Endothelial cell of umbilical vein (primary cell): ENCODE measurements at regions not wholly inside any gene's neighbourhood (a gene's known extent, or its start where the extent isn't known, plus 50 kb on each side); places are given as distances from the start of the nearest gene placed in this dataset.

Experiments
- BruUV-seq: library from RNA; stranded (reverse); fragments of 400-500 nt; replicated peaks from 2 replicates; lab custom pipeline; 2021; lab: Mats Ljungman, UMichigan
- CTCF ChIA-PET: fragments of 300-600, 350-600 bp; sonication (Branson Sonifier 250); formaldehyde crosslinking; loops from one replicate; lab custom pipeline; 2021; ENCODE audit warnings: antibody characterized with exemption, inconsistent platforms; lab: Charles Lee
- POLR2A ChIA-PET: fragments of 300-600, 350-600 bp; sonication (Branson Sonifier 250); formaldehyde crosslinking; loops from one replicate; lab custom pipeline; 2021; ENCODE audit warnings: antibody characterized with exemption, inconsistent platforms; lab: Charles Lee
- DNase-seq: peaks from one replicate; pipeline ENCODE4 v3.0.0-alpha.2; 2011; ENCODE audit warnings: low read depth, low spot score
- FAIRE-seq: peaks from 2 replicates; lab custom pipeline; 2011; peaks lifted over from hg19 to GRCh38; lab: Jason Lieb, UNC
- H2AFZ ChIP-seq: 2 replicates; pipeline ENCODE4 v1.6.0; 2012; ENCODE audit warnings: low read depth, low read length, control low read depth, inconsistent platforms
- H3K27ac ChIP-seq: 2 replicates; pipeline ENCODE4 v1.5.1; 2011; ENCODE audit warnings: low read depth, mild to moderate bottlenecking, control low read depth, low read length, moderate library complexity; ENCODE audit not compliant: insufficient read depth
- H3K27me3 ChIP-seq, 2 experiments: 2 replicates each; pipeline versions ENCODE4 v1.6.0 to v1.6.1; 2011; ENCODE audit warnings: low read length in 2 of 2, mixed read lengths in 1 of 2; ENCODE audit not compliant: control insufficient read depth in 2 of 2, insufficient read depth in 2 of 2
- H3K36me3 ChIP-seq, 2 experiments: 2 replicates in 1 of 2; 3 replicates in 1 of 2; pipeline ENCODE4 v1.5.1; 2011; ENCODE audit warnings: low read length in 2 of 2, mild to moderate bottlenecking in 1 of 2, moderate library complexity in 1 of 2; ENCODE audit not compliant: control insufficient read depth in 2 of 2, insufficient read depth in 2 of 2; ENCODE audit errors: extremely low read depth in 1 of 2
- H3K4me1 ChIP-seq: 3 replicates; pipeline ENCODE4 v1.5.1; 2011; ENCODE audit warnings: mild to moderate bottlenecking, low read length; ENCODE audit not compliant: control insufficient read depth, insufficient read depth; ENCODE audit errors: extremely low read depth
- H3K4me2 ChIP-seq: 2 replicates; pipeline ENCODE4 v1.6.1; 2011; ENCODE audit warnings: low read length, control low read depth, mixed read lengths; ENCODE audit not compliant: insufficient read depth
- H3K4me3 ChIP-seq, 3 experiments: fragments of 200-600 bp in 1 of 3; sonication (generic), shearing (Covaris generic) in 1 of 3; replicated peaks in 1 of 3; 2 replicates each; pipeline ENCODE4 v1.5.1; 2011 to 2016; ENCODE audit warnings: control low read depth in 3 of 3, low read length in 3 of 3, mild to moderate bottlenecking in 2 of 3, inconsistent platforms in 1 of 3, low read depth in 1 of 3, moderate library complexity in 1 of 3; ENCODE audit not compliant: insufficient read depth in 1 of 3
- H3K79me2 ChIP-seq: 2 replicates; pipeline ENCODE4 v1.6.0; 2012; ENCODE audit warnings: low read length, inconsistent platforms; ENCODE audit not compliant: control insufficient read depth, insufficient read depth
- H3K9ac ChIP-seq: replicated peaks from 2 replicates; pipeline ENCODE3; 2011; ENCODE audit warnings: low read length, control low read depth; ENCODE audit not compliant: insufficient read depth; ENCODE audit errors: extremely low read depth
- H3K9me1 ChIP-seq: replicated peaks from 3 replicates; pipeline ENCODE4 v1.6.0; 2011; ENCODE audit warnings: mild to moderate bottlenecking, low read length; ENCODE audit not compliant: control insufficient read depth, insufficient read depth; ENCODE audit errors: extremely low read depth
- H3K9me3 ChIP-seq: replicated peaks from 2 replicates; pipeline ENCODE4 v1.5.1; 2012; ENCODE audit warnings: low read length, inconsistent platforms; ENCODE audit not compliant: control insufficient read depth, insufficient read depth
- H4K20me1 ChIP-seq: replicated peaks from 2 replicates; pipeline ENCODE3; 2011; ENCODE audit warnings: mild to moderate bottlenecking, low read length; ENCODE audit not compliant: control insufficient read depth, insufficient read depth; ENCODE audit errors: extremely low read depth
- EZH2 ChIP-seq: IDR thresholded peaks from 2 replicates; pipeline ENCODE4 v1.6.1; 2012; ENCODE audit warnings: borderline replicate concordance, low read depth, mild to moderate bottlenecking, moderate library complexity, low read length, inconsistent platforms; ENCODE audit not compliant: severe bottlenecking
- FOS ChIP-seq: IDR thresholded peaks from 2 replicates; pipeline ENCODE4 v1.6.1; 2011; ENCODE audit warnings: mild to moderate bottlenecking, low read length, moderate library complexity, borderline replicate concordance; ENCODE audit not compliant: insufficient read depth
- GATA2 ChIP-seq: IDR thresholded peaks from 2 replicates; pipeline ENCODE4 v1.7.0; 2011; ENCODE audit warnings: low read depth, mild to moderate bottlenecking, moderate library complexity, mixed read lengths, low read length; ENCODE audit not compliant: insufficient read length, insufficient read depth
- JUN ChIP-seq: IDR thresholded peaks from 2 replicates; pipeline ENCODE4 v1.6.1; 2011; ENCODE audit warnings: borderline replicate concordance, low read depth; ENCODE audit not compliant: insufficient read length, insufficient read depth
- MYC ChIP-seq: IDR thresholded peaks from one replicate; pipeline ENCODE4 v1.6.1; 2011; ENCODE audit warnings: mild to moderate bottlenecking, low read depth, low read length
- POLR2A ChIP-seq: IDR thresholded peaks from 2 replicates; pipeline ENCODE4 v1.6.1; 2012; ENCODE audit warnings: low read depth, mild to moderate bottlenecking, control low read depth, low read length
- POLR2AphosphoS5 ChIP-seq: IDR thresholded peaks from 2 replicates; pipeline ENCODE4 v1.6.1; 2012; ENCODE audit warnings: low read depth, mild to moderate bottlenecking, control low read depth, low read length, moderate library complexity; ENCODE audit not compliant: insufficient read depth
- dilution Hi-C: fragments of 300-500 bp; cut with MboI; formaldehyde crosslinking; loops from one replicate; pipeline ENCODE4 v1.15.0; 2019; ENCODE audit warnings: low sequenced_read_pairs; ENCODE audit not compliant: extremely low pct_ligation_motif_present
- intact Hi-C: fragments of 100-400 bp; cut with micrococcal nuclease; formaldehyde crosslinking; loops from one replicate; pipeline ENCODE4 v1.10.0; 2022
- TF ChIP-seq, protein P1 (sequence below): IDR thresholded peaks from 2 replicates; pipeline ENCODE4 v1.6.1; 2011; ENCODE audit not compliant: insufficient read depth, insufficient read length
- TF ChIP-seq, protein P2 (sequence below), 2 donors: IDR thresholded peaks; 1 replicate in 1 of 2; 2 replicates in 1 of 2; pipeline ENCODE4 v1.5.1; 2011; ENCODE audit warnings: low read length in 2 of 2, mild to moderate bottlenecking in 2 of 2, moderate library complexity in 2 of 2, control low read depth in 1 of 2, inconsistent platforms in 1 of 2, low read depth in 1 of 2; ENCODE audit not compliant: insufficient read depth in 1 of 2; ENCODE audit errors: extremely low read depth in 1 of 2

DNA sequence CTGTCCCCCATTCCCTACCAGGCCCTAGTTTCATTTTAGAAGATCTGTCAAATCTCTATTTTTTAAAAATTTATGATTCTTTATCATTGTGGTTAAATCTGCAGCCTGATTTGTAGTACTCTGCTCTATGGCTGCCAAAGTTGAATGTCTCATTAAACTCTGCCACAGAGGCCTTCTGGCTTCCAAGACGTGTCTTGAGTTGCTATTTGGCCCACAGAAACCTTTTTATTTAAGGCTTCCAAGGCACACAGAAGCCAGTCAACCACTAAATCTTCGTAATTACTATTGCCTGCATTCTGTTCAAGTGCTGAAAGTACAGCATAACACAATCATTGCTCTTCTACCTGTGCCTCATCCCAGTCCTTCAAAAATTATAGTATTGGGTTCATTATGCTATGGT is 971.0 kb downstream of the NCAM2 start:
- no peak overlapping the region for H3K4me2 ChIP-seq
- no peak for FAIRE-seq
- no TSS peak for BruUV-seq
- no peak for DNase-seq
- intact Hi-C loops = no loop called here
- TF ChIP-seq GATA2 (no peak), MYC (no peak), JUN (no peak), EZH2 (no peak), POLR2AphosphoS5 (no peak)
- TF ChIP-seq, protein P1, sequence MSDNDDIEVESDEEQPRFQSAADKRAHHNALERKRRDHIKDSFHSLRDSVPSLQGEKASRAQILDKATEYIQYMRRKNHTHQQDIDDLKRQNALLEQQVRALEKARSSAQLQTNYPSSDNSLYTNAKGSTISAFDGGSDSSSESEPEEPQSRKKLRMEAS = no peak
- no peak overlapping the region for H2AFZ ChIP-seq
- H3K4me1 ChIP-seq = no peaks in the 10 kb centered on the region
- no peak overlapping the region for H3K27ac ChIP-seq
- H3K9ac ChIP-seq = no peak overlapping the region
- ChIA-PET POLR2A (no interaction called here), CTCF (no interaction called here)
- peaks cover 6% of the 10 kb centered on the region for H3K9me3 ChIP-seq
- no peaks in the 10 kb centered on the region for H3K9me1 ChIP-seq
- no peaks in the 10 kb centered on the region for H4K20me1 ChIP-seq
- H3K36me3 ChIP-seq = no peaks in the 10 kb centered on the region
- no peaks in the 10 kb centered on the region for H3K79me2 ChIP-seq
- H3K4me3 ChIP-seq = no peak overlapping the region
- dilution Hi-C loops = no loop called here
- H3K27me3 ChIP-seq = no peaks in the 10 kb centered on the region

DNA sequence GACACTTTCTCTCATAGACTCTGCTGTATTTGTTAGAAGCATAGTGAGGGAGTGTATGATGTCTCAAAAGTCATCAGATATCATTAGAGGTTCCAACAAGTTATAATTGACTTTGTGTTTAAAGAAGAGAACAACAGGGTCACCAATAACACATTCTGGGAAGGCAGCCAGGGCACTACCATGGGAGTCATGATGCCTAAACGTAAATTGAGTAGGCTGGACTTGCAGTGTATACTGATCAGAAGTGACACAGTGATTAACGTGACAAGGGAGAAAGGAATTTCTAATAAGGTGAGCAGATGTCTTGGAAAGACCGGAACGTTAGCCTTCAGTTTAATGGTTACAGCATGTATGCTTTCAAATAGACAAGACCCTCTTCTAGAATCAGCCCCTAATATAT is 973.2 kb downstream of the NCAM2 start:
- H4K20me1 ChIP-seq = no peaks in the 10 kb centered on the region
- H3K4me2 ChIP-seq = no peak overlapping the region
- no peak overlapping the region for H2AFZ ChIP-seq
- dilution Hi-C loops = no loop called here
- H3K9me3 ChIP-seq = peaks cover 6% of the 10 kb centered on the region
- FAIRE-seq (no peak), DNase-seq (no peak)
- intact Hi-C loops = no loop called here
- H3K27me3 ChIP-seq = no peaks in the 10 kb centered on the region
- H3K4me3 ChIP-seq = no peak overlapping the region
- ChIA-PET CTCF (no interaction called here), POLR2A (no interaction called here)
- no peaks in the 10 kb centered on the region for H3K4me1 ChIP-seq
- no peak overlapping the region for H3K9ac ChIP-seq
- no peaks in the 10 kb centered on the region for H3K36me3 ChIP-seq
- no peaks in the 10 kb centered on the region for H3K9me1 ChIP-seq
- BruUV-seq = no TSS peak
- TF ChIP-seq FOS (no peak), GATA2 (no peak), JUN (no peak), MYC (no peak), POLR2AphosphoS5 (no peak), EZH2 (no peak), POLR2A (no peak)
- TF ChIP-seq, protein P1 = no peak
- TF ChIP-seq, protein P2, sequence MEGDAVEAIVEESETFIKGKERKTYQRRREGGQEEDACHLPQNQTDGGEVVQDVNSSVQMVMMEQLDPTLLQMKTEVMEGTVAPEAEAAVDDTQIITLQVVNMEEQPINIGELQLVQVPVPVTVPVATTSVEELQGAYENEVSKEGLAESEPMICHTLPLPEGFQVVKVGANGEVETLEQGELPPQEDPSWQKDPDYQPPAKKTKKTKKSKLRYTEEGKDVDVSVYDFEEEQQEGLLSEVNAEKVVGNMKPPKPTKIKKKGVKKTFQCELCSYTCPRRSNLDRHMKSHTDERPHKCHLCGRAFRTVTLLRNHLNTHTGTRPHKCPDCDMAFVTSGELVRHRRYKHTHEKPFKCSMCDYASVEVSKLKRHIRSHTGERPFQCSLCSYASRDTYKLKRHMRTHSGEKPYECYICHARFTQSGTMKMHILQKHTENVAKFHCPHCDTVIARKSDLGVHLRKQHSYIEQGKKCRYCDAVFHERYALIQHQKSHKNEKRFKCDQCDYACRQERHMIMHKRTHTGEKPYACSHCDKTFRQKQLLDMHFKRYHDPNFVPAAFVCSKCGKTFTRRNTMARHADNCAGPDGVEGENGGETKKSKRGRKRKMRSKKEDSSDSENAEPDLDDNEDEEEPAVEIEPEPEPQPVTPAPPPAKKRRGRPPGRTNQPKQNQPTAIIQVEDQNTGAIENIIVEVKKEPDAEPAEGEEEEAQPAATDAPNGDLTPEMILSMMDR (IDR thresholded peaks at IDR 0.05; ENCODE audit: extremely low read depth in 1 of 2, insufficient read depth in 1 of 2, low read depth in 1 of 2, low read length in 2 of 2) = no peak
- no peak overlapping the region for H3K27ac ChIP-seq
- no peaks in the 10 kb centered on the region for H3K79me2 ChIP-seq
